RCC 7860 (cell line): ENCODE measurements at regions not wholly inside any gene's neighbourhood (a gene's known extent, or its start where the extent isn't known, plus 50 kb on each side); places are given as distances from the start of the nearest gene placed in this dataset.
A peak's percentile ranks its signal among the peaks of the same experiment; 100 is the strongest.
"Not testable (repeated sequence)": the region's sequence is repeated elsewhere in the genome, so short reads cannot be mapped to it uniquely, and the experiment has no call there.

Experiments used
- DNase-seq: peaks from one replicate; pipeline ENCODE4 v3.0.0-alpha.2; 2015; ENCODE audit warnings: low spot score
- FAIRE-seq: peaks from 2 replicates; lab custom pipeline; 2012; peaks lifted over from hg19 to GRCh38; lab: Jason Lieb, UNC

DNA sequence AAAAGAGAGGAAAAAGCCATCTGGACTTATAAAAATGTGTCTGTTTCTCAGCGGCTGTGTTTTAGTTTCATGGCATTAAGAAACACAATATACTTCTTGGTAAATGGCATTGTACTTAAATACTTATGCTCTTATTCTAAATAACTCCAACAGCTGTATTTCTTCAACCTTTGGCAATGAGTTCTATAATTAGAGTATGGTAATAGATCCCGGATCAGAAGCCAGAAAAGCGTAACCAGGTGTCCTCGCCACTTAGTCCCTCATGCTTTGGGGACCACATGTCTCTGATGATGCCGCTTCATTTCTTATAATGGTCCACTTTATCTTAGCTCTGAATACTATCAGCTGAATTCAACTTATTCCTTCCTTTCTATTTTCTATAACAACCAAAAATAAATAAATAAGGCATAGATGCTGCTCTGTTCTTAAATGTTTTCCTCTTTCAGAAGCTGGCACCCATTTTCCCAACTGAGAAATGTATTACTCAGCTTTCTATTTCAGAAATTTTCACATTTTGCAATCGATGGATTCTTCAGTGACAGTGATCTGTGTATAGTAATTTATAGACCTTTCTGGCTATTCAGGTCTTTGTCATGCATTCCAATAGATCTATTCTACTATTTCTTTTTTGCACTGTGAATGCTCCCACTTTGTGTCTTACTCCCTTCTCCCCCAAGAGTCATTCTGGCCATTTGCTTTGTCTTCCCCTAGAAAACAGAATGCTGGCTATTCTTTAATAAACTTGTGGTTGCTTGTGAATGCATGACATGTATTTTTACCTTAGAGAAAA lies 87.6 kb upstream of the KBTBD8 start:
- FAIRE-seq (no peak), DNase-seq (no peak)

- no peak for DNase-seq
- FAIRE-seq = no peak
Measured at GRCh38 chr3:66912306-66912705, 85.8 kb upstream of the KBTBD8 start.

GRCh38 chr3:66922058-66922457 lies 76.0 kb upstream of the KBTBD8 start:
- DNase-seq (no peak), FAIRE-seq (no peak)

- DNase-seq = no peak
- FAIRE-seq = no peak
Measured at GRCh38 chr3:66923969-66924368, 74.1 kb upstream of the KBTBD8 start.

DNA sequence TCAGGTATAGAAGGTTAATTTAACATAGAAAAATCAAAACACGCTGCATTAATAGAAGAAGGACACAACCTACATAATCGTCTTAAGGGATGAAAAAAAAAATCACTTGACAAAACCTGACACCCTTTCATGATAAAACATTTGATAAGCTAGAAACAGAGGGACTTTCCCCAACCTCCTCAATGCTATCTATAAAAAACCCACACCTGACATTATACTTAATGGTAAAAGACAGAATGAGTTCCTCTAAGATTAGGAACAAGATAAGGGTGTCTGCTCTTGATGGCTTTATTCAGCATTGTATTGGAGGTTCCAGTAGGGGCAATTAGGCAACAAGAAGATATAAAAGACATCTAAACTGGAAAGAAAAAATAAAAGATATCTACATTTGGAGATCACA lies 69.9 kb upstream of the KBTBD8 start:
- FAIRE-seq (no peak), DNase-seq (no peak)

- DNase-seq (no peak), FAIRE-seq (no peak)
Measured at GRCh38 chr3:66931291-66931690, 66.8 kb upstream of the KBTBD8 start.

- FAIRE-seq = no peak
- no peak for DNase-seq
Measured at GRCh38 chr3:66931699-66932098, 66.4 kb upstream of the KBTBD8 start.

DNA sequence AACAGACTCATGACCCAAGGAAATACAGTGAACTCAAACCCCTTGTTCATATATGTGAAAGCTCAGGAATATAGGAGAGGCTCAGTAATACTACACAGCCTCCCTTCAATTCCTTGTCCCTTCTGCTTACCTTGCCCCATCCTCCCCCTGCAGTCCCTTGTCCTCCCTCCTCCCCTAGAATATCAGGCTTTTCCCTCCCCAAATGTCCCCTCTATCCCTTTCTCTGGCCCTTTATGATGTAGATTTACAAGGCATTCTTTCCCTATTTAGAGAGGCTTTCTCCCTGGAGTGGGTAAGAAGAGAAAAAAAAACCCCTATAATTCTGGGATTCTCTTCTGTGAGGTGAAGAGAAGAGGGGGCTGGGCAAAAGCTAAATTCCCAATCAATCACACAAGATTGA lies 64.9 kb upstream of the KBTBD8 start:
- DNase-seq (no peak), FAIRE-seq (no peak)

GRCh38 chr3:66934041-66934440 lies 64.1 kb upstream of the KBTBD8 start:
- DNase-seq = no peak
- no peak for FAIRE-seq

DNA sequence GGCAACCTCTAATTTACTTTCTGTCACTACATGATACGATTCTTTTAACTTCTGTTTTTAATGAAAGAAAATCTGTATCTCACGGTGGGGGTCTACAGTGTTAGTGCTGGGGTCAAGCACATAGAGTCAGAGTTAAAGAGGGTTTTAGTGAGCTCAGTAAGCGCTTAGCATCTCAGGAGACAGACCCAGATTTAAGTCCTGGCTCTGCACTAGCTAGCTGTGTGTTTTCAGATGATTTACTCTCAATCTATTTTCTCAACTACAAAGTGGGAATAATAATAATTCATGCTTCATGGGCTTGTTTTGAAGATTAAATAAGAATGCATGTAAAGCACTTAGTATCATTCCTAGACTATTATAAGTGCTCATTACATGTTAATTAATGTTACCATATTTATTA lies 63.4 kb upstream of the KBTBD8 start:
- no peak for FAIRE-seq
- DNase-seq = no peak

DNA sequence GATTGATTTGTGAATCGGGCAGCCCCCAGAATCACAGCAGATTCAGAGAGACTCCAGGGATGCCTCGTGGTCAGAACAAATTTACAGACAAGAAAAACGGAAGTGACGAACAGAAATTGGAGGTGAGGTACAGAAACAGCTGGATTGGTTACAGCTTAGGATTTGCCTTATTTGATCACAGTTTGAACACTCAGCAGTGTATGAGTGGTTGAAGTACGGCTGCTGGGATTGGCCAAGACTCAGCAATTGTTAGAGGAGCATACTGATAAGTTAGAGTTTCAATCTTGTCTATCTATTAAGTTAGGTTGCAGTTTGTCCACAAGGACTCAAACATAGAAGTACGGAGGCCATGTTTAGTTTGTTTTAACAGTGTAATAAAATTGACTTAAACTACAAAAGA lies 61.1 kb upstream of the KBTBD8 start:
- DNase-seq, FAIRE-seq: not testable (repeated sequence)

GRCh38 chr3:66938338-66938963 lies 59.7 kb upstream of the KBTBD8 start:
- FAIRE-seq = no peak
- DNase-seq = peak; percentile 7

DNA sequence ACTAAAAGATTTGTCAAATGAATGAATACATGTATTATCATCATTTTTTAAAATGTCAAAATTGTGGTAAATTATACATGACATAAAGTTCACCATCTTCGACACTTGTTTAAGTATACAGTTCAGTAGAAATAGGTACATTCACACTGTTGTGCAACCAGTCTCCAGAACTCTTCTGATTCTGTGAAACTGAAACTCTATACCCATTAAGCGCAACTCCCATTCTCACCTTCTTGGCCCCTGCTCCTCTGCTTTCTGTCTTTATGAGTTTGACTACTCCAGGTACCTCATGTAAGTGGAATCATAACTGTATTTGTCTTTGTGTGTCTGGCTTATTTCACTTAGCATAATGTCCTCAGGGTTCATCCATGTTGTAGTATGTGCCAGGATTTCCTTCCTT lies 50.1 kb upstream of the KBTBD8 start:
- no peak for FAIRE-seq

More for the DNA sequence above, 50.1 kb upstream of the KBTBD8 start:
- no peak for DNase-seq
